ENCODE measurements at regions not wholly inside any gene's neighbourhood (a gene's known extent, or its start where the extent isn't known, plus 50 kb on each side); places are given as distances from the start of the nearest gene placed in this dataset.
"Not testable (repeated sequence)": the region's sequence is repeated elsewhere in the genome, so short reads cannot be mapped to it uniquely, and the experiment has no call there.

DNA sequence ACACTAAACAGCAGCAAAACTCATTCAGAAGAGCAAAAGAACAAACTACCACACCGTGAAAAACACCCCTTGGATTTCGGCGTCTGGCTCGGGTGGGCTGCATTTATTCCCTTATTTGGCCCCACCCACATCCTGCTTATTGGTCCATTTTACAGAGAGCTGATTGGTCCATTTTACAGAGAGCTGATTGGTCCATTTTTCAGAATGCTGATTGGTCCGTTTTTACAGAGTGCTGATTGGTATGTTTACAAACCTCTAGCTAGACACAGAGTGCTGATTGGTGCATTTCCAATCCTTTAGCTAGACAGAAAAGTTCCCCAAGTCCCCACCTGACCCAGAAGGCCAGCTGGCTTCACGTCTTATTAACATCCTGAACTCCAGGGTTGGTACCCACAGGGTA is 286.6 kb upstream of the ASIC2 start:
- TF ChIP-seq, protein P1, sequence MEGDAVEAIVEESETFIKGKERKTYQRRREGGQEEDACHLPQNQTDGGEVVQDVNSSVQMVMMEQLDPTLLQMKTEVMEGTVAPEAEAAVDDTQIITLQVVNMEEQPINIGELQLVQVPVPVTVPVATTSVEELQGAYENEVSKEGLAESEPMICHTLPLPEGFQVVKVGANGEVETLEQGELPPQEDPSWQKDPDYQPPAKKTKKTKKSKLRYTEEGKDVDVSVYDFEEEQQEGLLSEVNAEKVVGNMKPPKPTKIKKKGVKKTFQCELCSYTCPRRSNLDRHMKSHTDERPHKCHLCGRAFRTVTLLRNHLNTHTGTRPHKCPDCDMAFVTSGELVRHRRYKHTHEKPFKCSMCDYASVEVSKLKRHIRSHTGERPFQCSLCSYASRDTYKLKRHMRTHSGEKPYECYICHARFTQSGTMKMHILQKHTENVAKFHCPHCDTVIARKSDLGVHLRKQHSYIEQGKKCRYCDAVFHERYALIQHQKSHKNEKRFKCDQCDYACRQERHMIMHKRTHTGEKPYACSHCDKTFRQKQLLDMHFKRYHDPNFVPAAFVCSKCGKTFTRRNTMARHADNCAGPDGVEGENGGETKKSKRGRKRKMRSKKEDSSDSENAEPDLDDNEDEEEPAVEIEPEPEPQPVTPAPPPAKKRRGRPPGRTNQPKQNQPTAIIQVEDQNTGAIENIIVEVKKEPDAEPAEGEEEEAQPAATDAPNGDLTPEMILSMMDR (IDR thresholded peaks at IDR 0.05) = not testable (repeated sequence)
- not testable (repeated sequence) for TF ChIP-seq POLR2A (IDR thresholded peaks at IDR 0.05)
